Stimulated activated CD4-positive, alpha-beta T cell treated with anti-CD3 and anti-CD28 coated beads, Interleukin-1b, Interleukin-23, amount 100 ng/mL, for 24 hours (primary cell): ENCODE measurements at regions not wholly inside any gene's neighbourhood (a gene's known extent, or its start where the extent isn't known, plus 50 kb on each side); places are given as distances from the start of the nearest gene placed in this dataset.

ENCODE experiments used
- DNase-seq, 4 experiments: peaks; one replicate each; pipeline ENCODE4 v3.0.0-alpha.2; 2020; ENCODE audit warnings: low read depth in 4 of 4, low spot score in 1 of 4

DNA sequence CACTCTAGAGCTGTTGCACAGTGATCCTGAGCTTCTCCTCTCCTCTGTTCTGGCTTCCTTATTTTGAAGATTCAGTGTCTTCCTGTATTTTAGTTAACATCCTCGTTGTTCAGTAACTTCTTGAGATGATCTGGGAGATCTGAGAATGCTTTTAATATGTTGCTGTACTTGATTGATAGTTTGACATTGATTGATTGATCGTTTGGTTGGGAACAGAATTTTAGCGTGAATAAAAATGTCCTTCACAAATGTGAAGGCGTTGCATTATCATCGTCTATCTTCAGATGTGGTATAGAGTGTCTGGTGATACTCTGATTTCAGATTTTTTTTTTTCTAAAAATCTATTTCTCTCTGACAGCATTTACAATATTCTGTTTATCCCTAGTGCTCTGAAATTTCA, 80.1 kb upstream of the KLF12 start:
- DNase-seq: no peak

DNA sequence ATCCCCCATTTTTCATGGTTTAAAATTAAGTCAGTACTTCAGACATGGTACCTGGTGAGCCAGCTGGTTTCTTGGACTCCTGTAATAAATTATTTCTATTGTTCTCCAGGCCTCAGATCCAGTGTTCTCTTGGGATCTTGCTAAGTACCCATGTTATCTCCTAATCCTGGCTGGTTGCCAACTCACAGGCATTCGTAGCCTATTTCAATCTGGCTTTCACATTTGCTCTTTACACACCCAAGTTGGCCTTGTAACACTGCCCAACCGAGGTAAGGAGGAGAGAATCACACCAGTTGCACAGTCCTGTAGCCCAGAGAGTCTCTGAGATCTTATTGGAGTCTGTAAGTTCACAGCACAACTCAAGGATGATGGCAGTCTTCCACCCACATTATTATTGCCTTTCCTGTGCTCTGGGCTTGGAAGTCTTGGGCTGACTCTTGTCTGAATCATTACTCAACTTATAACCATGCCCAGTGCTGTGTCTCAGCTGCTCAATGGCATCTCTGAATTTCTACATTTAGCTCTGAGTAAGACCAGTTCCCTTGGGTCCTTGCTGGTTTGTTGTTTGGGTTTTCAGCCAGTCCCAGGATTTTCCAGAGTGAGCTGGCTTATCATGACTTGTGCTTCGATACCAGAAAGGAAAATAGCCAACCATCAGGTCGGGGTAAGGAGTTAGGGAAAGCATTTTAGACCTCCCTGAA, 76.6 kb upstream of the KLF12 start:
- no peak for DNase-seq

DNA sequence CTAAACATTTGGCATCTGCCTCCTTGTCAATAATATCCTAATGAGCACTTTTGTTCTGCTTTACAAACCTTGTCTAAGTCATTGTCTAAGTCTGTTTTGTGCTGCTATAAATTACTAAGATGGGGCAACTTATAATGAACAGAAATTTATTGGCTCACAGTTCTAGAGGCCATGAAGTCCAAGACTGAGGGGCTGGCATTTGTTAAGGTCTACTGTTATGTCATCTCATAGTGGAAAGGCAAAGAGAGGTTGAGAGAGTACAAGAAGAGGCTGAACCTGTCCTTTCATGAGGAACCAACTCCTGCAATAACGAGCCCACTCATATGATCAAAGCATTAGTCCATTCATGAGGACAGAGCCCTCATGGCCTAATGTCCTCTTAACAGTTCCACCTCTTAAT, 72.7 kb upstream of the KLF12 start:
- no peak for DNase-seq

GRCh38 chr13:74206061-74206561, 71.9 kb upstream of the KLF12 start:
- DNase-seq: no peak

GRCh38 chr13:74205313-74205690, 71.1 kb upstream of the KLF12 start:
- no peak for DNase-seq

DNA sequence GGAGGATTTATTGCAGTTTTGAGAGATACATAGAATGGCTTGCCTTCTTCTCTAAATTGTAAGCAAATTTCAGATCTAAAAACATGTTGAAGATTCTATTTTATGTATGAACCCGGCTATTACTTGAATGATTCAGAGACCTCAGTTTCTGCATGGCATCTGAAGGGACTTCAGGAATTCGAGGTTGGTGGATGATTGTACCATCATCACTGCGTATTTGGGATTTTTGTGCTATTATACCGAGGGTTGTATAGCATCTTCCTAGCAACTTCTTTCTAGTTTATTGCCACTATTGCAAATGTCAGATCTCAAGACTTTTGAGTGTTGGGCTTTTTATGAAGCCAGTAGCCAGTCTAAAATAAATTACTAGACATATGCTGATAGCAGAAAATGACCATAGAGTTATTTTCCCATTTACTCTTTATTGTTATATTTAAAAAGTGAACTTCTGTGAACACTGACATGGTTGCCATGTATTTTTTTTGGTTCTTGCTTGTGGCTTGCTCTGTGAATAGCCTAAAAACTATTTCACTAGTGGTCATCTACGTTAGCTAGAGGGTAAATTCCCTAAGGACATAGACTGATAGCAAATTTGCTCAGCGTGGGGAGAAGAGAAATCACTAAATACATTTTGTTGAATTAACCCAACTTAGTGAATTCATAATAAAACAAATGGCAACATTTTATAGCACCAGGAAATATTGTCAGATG, 70.6 kb upstream of the KLF12 start:
- no peak for DNase-seq

DNA sequence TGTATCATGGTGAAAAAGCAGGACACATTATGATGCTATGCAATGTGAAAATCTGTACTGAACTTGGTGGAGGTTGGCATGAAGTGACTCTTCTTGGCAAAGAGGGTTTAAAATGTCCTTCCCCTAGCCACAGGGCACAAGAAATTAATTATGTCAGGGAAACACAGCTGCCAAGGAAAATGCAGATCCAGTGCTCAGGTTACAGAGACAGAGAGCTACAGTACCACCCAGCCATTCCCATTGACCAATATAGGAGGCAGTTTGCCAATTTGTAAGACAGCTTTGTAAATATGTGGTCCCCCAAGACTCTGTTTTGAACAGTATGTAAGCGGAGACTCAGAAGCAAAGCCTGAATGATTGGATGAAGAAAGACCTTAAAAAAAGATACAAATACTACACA, 69.4 kb upstream of the KLF12 start:
- no peak for DNase-seq

DNA sequence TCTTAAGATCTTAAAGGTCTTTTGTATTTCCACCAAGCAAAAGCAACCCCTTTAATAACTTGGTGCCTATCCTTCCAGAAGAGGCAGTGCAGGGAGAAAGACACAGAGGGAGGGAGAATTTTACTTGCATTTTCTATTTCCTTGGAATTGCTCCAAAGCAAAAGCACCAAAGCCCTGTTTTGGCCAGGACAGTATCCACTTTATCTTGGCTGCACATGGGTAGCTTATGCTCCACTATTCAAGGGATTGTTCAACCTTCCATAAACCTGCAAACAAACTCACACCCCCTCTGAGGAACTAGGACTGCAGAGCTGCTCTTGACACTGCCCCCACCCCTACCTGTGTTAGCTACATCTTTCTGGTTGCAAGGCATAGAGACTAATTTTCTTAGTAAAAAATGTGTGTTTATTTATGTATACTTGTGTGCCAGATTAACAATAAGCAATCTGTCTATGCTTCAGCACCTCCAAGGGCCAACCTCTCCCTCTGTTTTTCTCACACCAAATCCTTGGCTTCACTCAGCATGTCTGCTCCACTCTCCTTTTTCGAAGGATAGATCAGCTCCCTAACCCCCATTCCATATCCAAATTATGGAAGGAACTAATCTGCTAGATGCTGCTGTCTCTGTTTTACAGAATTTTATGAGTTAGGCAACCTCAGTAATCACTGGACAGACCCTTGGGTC, 68.1 kb upstream of the KLF12 start:
- DNase-seq: no peak

- no peak for DNase-seq
Observed at GRCh38 chr13:74201530-74201929, 67.3 kb upstream of the KLF12 start.

DNA sequence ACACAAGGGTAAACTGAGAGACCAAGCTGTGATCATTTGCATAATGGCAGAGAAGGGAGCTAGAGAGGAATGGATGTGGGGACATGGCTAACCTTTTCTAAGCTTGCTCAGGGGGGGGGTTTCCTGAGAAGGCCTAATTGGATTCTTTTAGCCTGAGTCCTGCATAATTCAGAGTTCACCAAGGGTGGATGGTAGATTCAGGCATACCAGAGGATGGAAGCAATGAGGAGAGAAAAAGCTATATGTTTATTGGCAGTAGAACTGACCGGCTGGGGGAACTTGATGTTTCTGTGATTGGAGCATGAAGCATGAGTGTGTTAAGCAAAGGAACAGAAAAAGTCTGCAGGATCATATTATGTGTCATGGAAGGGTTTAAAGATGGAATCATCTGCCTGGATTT, 65.9 kb upstream of the KLF12 start:
- no peak for DNase-seq

DNA sequence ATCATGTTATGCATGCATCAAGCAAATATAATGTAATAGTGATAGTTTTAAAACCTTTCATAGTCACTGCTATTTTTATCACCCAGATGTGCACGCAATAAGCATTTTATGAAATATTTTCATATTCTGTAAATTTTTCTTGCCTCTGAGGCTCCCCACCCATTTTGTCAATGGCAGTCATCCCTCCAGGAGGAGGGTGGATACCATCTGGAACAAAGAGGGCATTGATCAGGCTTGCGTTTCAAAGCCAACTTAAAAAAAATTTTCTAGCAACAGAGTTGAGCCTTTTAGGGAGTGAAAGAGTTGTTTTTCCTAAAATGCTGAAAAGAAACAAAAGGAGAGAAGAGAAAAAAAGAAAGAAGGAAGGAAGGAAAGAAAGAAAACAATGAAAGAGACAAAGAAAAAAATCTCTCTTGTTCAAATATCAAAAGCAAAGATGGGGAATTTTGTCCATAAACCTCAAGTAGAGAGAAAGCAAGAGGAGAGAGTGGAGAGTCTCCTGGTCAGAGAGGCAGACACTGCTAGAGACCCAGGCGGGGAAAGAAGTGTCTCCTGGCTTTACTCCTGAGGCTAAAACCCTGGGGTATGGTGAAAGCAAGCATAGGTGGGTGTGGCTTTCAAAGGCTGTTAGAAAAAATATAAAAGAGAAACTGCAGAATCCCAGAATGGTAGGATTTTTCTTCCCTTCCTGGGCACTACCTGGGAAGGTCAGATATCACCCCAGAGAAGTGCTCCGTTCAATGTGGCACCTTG, 63.6 kb upstream of the KLF12 start:
- no peak for DNase-seq

DNA sequence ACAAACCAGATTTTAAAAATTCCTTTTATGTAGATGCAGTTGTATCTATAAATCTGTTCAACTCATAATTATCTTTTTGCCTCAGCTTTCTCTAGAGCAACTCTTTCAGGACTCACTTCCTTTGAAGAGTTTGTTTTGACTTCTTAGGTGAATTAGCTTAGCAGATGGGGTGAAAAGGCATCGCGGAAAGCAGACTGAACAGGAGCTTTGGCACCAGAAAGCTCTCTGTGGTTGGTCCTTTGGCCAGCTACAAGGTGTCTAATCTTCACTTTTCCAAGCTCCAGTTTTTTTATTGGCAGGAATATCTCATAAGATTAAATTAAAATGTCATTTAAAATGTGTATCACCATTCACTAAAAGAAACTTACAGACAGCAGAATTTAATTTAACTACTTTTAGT, 60.6 kb upstream of the KLF12 start:
- no peak for DNase-seq

- DNase-seq: no peak
Observed at GRCh38 chr13:74193391-74193790, 59.2 kb upstream of the KLF12 start.

GRCh38 chr13:74191410-74191809, 57.2 kb upstream of the KLF12 start:
- no peak for DNase-seq

GRCh38 chr13:74190999-74191398, 56.8 kb upstream of the KLF12 start:
- no peak for DNase-seq

- DNase-seq: no peak
Observed at GRCh38 chr13:74187564-74187963, 53.4 kb upstream of the KLF12 start.

GRCh38 chr13:74184283-74184682, 50.1 kb upstream of the KLF12 start:
- DNase-seq: no peak
